ENCODE measurements at regions not wholly inside any gene's neighbourhood (a gene's known extent, or its start where the extent isn't known, plus 50 kb on each side); places are given as distances from the start of the nearest gene placed in this dataset.

- H3K4me3 ChIP-seq = no peak overlapping the region
- H3K9me3 ChIP-seq = no peaks in the 10 kb centered on the region
- no peaks in the 10 kb centered on the region for H3K4me1 ChIP-seq (replicated peaks)
- no peak for DNase-seq (ENCODE audit: low spot score)
- no peak overlapping the region for H3K27ac ChIP-seq
- no peaks in the 10 kb centered on the region for H3K36me3 ChIP-seq
- intact Hi-C loops (cut with DNase I) = loop anchor here (5.0 kb wide), 2 partner anchors 445 to 565 kb away; no protein-coding TSS in a partner anchor
- WGBS = 1% methylated on average over 2 of the region's 2 CpGs
- no peak for TF ChIP-seq POLR2A (IDR thresholded peaks at IDR 0.05)
- TF ChIP-seq, protein P1, sequence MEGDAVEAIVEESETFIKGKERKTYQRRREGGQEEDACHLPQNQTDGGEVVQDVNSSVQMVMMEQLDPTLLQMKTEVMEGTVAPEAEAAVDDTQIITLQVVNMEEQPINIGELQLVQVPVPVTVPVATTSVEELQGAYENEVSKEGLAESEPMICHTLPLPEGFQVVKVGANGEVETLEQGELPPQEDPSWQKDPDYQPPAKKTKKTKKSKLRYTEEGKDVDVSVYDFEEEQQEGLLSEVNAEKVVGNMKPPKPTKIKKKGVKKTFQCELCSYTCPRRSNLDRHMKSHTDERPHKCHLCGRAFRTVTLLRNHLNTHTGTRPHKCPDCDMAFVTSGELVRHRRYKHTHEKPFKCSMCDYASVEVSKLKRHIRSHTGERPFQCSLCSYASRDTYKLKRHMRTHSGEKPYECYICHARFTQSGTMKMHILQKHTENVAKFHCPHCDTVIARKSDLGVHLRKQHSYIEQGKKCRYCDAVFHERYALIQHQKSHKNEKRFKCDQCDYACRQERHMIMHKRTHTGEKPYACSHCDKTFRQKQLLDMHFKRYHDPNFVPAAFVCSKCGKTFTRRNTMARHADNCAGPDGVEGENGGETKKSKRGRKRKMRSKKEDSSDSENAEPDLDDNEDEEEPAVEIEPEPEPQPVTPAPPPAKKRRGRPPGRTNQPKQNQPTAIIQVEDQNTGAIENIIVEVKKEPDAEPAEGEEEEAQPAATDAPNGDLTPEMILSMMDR (IDR thresholded peaks at IDR 0.05) = peak; percentile 17 to 35 (median 26)
- H3K27me3 ChIP-seq (replicated peaks; ENCODE audit: insufficient read depth) = no peaks in the 10 kb centered on the region
Observed at GRCh38 chr6:128807577-128807976, 75.4 kb upstream of the LAMA2 start.

- no peaks in the 10 kb centered on the region for H3K36me3 ChIP-seq
- 54% methylated on average over 3 of the region's 3 CpGs for WGBS
- no peaks in the 10 kb centered on the region for H3K9me3 ChIP-seq
- TF ChIP-seq POLR2A (IDR thresholded peaks at IDR 0.05) = no peak
- TF ChIP-seq, protein P1 (IDR thresholded peaks at IDR 0.05) = no peak
- TF ChIP-seq POLR2AphosphoS5 (IDR thresholded peaks at IDR 0.05) = no peak
- H3K4me1 ChIP-seq (replicated peaks) = no peaks in the 10 kb centered on the region
- H3K27ac ChIP-seq = no peak overlapping the region
- H3K4me3 ChIP-seq = no peak overlapping the region
- no peaks in the 10 kb centered on the region for H3K27me3 ChIP-seq (replicated peaks; ENCODE audit: insufficient read depth)
- intact Hi-C loops (cut with DNase I) = loop anchor here (5.0 kb wide), 2 partner anchors 446 to 566 kb away; no protein-coding TSS in a partner anchor
- no peak for DNase-seq (ENCODE audit: low spot score)
Observed at GRCh38 chr6:128806261-128806660, 76.7 kb upstream of the LAMA2 start.

- H3K36me3 ChIP-seq = no peaks in the 10 kb centered on the region
- no peak for DNase-seq (ENCODE audit: low spot score)
- no peak for TF ChIP-seq POLR2AphosphoS5 (IDR thresholded peaks at IDR 0.05)
- TF ChIP-seq POLR2A (IDR thresholded peaks at IDR 0.05) = no peak
- TF ChIP-seq, protein P1 (IDR thresholded peaks at IDR 0.05) = no peak
- no peak overlapping the region for H3K4me3 ChIP-seq
- H3K9me3 ChIP-seq = no peaks in the 10 kb centered on the region
- H3K27me3 ChIP-seq (replicated peaks; ENCODE audit: insufficient read depth) = no peaks in the 10 kb centered on the region
- 61% methylated on average over 3 of the region's 3 CpGs for WGBS
- H3K27ac ChIP-seq = no peak overlapping the region
- no peaks in the 10 kb centered on the region for H3K4me1 ChIP-seq (replicated peaks)
- intact Hi-C loops (cut with DNase I) = no loop called here
Observed at GRCh38 chr6:128803911-128804310, 79.0 kb upstream of the LAMA2 start.

DNA sequence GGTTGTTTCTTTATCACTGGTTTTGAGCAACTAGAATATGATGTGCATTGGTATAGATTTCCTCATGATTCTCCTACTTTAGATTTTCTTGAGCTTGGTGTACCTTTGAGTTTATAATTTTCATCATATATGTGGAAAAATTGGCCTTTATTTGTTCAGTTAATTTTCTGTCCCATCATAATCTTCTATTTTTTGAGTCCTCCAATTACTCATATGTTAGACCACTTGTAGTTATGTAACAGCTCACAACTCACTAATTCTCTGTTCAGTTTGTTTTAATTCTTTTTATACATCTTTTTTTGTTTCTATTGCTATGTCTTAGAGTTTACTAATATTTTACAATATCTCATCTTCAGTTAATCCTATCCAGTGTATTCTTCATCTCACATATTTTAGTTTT lies 81.3 kb upstream of the LAMA2 start:
- H3K9me3 ChIP-seq = no peaks in the 10 kb centered on the region
- H3K27ac ChIP-seq = no peak overlapping the region
- no peaks in the 10 kb centered on the region for H3K36me3 ChIP-seq
- no peaks in the 10 kb centered on the region for H3K4me1 ChIP-seq (replicated peaks)
- intact Hi-C loops (cut with DNase I) = no loop called here
- no peak overlapping the region for H3K4me3 ChIP-seq
- H3K27me3 ChIP-seq (replicated peaks; ENCODE audit: insufficient read depth) = no peaks in the 10 kb centered on the region
- TF ChIP-seq POLR2AphosphoS5 (IDR thresholded peaks at IDR 0.05) = no peak
- TF ChIP-seq, protein P1 (IDR thresholded peaks at IDR 0.05) = peak in 1 of 4 experiments; percentile 2
- DNase-seq (ENCODE audit: low spot score) = no peak

DNA sequence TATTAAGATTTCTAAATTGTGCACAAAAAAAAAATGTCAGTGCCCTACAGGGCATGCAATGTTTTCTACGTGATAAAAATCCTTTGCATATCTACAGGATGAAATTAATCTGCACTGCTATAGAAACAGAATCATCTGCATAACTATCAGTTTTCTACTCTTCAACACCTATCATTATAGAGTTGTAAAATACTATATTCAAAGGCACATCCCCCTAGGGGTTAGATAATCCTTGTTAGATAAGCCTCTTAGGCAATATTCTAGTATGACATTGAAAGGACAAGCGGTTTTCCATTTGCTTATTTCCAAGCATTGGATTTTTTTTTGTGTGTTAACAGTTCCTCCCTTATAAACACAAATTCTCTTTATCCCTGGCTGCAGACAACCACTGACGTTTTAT lies 98.7 kb upstream of the LAMA2 start:
- no peak overlapping the region for H3K27ac ChIP-seq
- H3K4me3 ChIP-seq = no peak overlapping the region
- H3K9me3 ChIP-seq = no peaks in the 10 kb centered on the region
- TF ChIP-seq, protein P1 (IDR thresholded peaks at IDR 0.05) = no peak
- TF ChIP-seq POLR2AphosphoS5 (IDR thresholded peaks at IDR 0.05) (no peak), POLR2A (IDR thresholded peaks at IDR 0.05) (no peak)
- intact Hi-C loops (cut with DNase I) = no loop called here
- H3K4me1 ChIP-seq (replicated peaks) = no peaks in the 10 kb centered on the region
- WGBS = 33% methylated on average over 3 of the region's 3 CpGs
- H3K36me3 ChIP-seq = no peaks in the 10 kb centered on the region
- H3K27me3 ChIP-seq (replicated peaks; ENCODE audit: insufficient read depth) = no peaks in the 10 kb centered on the region
- no peak for DNase-seq (ENCODE audit: low spot score)
